GM10248 (cell line): ENCODE measurements at regions not wholly inside any gene's neighbourhood (a gene's known extent, or its start where the extent isn't known, plus 50 kb on each side); places are given as distances from the start of the nearest gene placed in this dataset.

Source experiments
- CTCF ChIA-PET: fragments of 300-600 bp; sonication (Branson Sonifier 250); formaldehyde crosslinking; extraction: SDS; loops from one replicate; lab custom pipeline; 2021; ENCODE audit warnings: antibody characterized with exemption; lab: Yijun Ruan, JAX
- POLR2A ChIA-PET: fragments of 350-650 bp; sonication (Branson Sonifier 250); formaldehyde crosslinking; extraction: SDS; loops from one replicate; lab custom pipeline; 2020; ENCODE audit warnings: antibody characterized with exemption; lab: Yijun Ruan, JAX
- DNase-seq: peaks from one replicate; pipeline ENCODE4 v3.0.0; 2012; ENCODE audit errors: extremely low spot score
- TF ChIP-seq, protein P1 (sequence below): IDR thresholded peaks from 2 replicates; pipeline ENCODE4 v1.5.1; 2012; ENCODE audit warnings: mild to moderate bottlenecking, low read depth; ENCODE audit errors: extremely low read depth, missing control alignments, control extremely low read depth

DNA sequence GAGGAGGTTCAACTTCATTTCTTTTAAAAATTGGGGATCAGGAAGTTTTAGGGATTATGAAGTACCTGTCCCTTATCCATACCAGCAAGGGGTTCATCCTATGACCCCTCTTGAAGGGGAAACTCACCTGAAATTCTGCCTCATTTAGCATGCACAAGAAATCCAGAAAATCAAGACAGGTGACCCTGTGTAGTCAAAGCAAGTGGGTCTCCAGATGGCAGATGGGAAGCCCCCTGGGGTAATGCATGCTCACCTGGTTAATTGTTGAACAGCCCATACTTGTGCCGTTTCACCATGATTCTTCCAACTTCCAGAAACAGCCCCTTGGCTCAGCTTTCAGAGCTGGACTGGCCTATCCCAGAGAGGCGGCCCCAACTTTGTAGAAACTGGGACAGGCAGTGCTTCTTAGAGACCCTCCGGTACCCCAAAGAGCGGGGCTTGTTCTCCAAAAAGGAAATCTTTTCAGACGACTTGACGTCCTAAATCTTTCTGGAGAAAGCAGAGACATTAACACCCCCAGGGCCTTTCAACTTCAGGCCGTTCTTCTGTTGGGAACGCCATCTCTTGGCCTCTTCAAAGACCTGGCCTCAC, 66.3 kb upstream of the ESRRB start:
- DNase-seq = no peak
- TF ChIP-seq, protein P1, sequence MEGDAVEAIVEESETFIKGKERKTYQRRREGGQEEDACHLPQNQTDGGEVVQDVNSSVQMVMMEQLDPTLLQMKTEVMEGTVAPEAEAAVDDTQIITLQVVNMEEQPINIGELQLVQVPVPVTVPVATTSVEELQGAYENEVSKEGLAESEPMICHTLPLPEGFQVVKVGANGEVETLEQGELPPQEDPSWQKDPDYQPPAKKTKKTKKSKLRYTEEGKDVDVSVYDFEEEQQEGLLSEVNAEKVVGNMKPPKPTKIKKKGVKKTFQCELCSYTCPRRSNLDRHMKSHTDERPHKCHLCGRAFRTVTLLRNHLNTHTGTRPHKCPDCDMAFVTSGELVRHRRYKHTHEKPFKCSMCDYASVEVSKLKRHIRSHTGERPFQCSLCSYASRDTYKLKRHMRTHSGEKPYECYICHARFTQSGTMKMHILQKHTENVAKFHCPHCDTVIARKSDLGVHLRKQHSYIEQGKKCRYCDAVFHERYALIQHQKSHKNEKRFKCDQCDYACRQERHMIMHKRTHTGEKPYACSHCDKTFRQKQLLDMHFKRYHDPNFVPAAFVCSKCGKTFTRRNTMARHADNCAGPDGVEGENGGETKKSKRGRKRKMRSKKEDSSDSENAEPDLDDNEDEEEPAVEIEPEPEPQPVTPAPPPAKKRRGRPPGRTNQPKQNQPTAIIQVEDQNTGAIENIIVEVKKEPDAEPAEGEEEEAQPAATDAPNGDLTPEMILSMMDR = no peak
- ChIA-PET CTCF (interaction anchor here (1.0 kb wide), 1 partner anchor 20 kb away, joined by 3 read pairs; no protein-coding TSS in a partner anchor), POLR2A (interaction anchor here (0.5 kb wide), 1 partner anchor 1012 kb away, joined by 7 read pairs; no protein-coding TSS in a partner anchor)

DNA sequence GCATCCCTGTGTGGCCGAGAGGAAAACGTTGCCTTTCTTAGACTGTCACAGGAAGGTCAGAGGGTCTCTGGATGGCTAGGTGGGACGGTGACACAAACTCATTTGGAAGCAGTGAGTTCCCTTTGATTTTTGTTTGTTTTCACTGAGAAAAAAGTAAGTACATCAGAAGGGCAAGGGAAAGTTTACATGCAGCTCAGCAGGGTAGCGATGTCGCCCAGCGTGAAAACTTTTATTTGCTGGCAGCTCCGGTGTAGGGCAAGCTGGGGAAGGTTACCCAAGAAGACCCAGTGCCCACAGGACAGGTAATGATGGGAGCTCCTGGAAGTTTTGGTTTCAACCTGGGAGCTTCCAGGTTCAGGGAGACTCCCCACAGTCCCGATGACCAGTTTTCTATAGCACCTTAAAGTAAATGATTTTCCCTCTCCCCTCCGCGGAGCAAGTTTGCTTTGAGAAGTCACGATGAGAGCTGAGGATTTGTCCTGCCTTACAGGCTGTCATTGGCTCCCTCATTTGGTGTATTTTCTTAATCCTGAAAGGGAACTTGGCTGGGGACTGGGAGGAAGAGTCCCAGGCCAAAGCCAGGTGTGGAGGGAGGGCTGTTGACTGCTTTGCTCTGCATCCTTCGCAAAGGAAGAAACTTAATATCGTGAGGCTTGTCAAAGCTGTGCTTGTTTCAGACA, 64.7 kb upstream of the ESRRB start:
- CTCF ChIA-PET = no interaction called here
- POLR2A ChIA-PET = no interaction called here
- DNase-seq = no peak
- TF ChIP-seq, protein P1 = no peak

DNA sequence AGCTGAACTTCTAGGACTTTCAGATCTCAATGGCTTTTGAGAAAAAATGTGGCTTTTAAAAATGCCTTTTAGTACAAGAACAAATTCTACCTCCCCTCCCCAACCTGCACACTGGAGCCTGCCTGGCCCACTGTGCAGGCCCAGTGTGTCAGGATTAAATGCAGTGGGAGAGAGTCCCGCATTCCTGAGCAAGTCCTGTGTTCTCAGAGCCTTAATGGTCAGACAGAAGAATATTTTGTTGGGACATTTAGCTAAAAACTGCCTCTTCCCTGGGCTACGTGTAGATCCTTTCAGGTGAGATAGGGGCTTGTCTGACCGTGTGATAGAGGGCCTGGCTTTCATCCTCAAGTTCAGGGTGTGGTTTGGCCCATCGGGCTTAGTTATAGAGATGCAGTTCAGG, 63.1 kb upstream of the ESRRB start:
- TF ChIP-seq, protein P1 = no peak
- ChIA-PET CTCF (no interaction called here), POLR2A (no interaction called here)
- DNase-seq = no peak

DNA sequence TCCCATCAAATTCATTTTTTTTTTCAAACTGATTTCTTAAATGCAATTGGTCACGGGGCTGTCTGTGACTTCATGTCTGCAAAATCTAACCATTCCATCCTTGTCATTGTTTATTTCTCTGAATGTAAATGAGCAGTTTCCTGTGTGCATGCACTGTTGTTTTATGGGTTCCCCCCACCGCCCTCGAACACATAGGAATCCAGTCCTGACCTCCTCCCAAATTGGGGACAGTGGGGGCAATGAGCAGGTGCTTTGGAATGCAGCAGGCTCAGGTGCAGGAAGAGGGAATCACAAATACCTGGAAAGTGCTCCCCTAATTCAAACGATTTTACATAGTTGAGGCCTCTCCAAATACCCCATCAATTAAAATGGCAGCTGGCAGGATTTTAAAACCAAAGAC, 62.6 kb upstream of the ESRRB start:
- DNase-seq = no peak
- TF ChIP-seq, protein P1 = no peak
- CTCF ChIA-PET = no interaction called here
- POLR2A ChIA-PET = no interaction called here

DNA sequence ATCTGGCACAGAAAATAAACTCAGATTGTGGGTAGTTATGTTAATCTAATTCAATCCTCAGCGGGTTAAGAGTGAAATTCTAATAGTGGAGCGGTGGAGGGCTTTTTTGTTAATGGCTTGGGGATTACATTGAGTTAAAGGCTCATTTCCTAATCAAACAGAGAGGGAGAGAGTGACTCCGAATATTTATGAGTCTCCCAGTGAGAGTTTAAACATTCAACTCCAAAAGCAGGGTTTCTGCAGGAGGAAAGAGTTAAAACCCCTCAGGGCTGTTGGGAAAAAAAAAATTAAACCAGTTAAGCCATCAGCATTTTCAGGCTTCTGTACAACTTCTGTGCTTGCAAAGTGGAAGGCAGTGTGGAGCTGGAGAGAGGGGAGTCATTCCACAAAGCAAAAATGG, 62.1 kb upstream of the ESRRB start:
- ChIA-PET POLR2A (interaction anchor here (0.6 kb wide), 1 partner anchor 11 kb away, joined by 9 read pairs; no protein-coding TSS in a partner anchor), CTCF (no interaction called here)
- TF ChIP-seq, protein P1 = no peak
- DNase-seq = no peak

DNA sequence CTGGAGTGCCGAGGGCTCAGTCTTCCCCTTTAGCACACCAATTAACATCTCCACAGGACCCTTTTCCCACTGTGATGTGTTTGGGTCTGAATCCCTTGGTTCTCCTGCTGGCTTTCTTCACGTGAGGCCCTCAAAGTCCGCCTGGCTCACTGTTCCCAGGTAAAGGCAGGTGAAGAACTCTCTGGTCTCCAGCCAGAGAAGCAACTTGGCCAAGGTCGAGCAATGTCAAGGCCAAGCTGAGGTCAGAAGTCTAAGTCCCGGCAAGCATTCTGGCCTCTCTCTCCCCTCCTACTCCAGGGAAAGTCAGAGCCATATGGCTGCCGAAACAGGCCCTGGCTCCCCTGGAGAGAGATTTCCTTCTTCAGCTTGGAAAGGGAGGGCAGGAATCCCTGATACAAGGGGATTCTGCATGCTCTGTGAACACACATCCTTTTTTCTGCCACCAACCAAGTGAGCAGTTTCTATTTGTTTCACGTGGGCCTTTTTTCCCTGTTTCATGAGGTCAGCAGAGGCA, 61.4 kb upstream of the ESRRB start:
- TF ChIP-seq, protein P1 = no peak

More for the DNA sequence above, 61.4 kb upstream of the ESRRB start:
- ChIA-PET CTCF (interaction anchor here (0.9 to 1.5 kb wide), 2 partner anchors 9 to 25 kb away, joined by 3 to 4 read pairs; no protein-coding TSS in a partner anchor), POLR2A (interaction anchor here (0.6 kb wide), 1 partner anchor 10 kb away, joined by 9 read pairs; no protein-coding TSS in a partner anchor)
- no peak for DNase-seq
